Keratinocyte (primary cell): ENCODE measurements at regions not wholly inside any gene's neighbourhood (a gene's known extent, or its start where the extent isn't known, plus 50 kb on each side); places are given as distances from the start of the nearest gene placed in this dataset.

Source experiments
- DNase-seq: peaks from one replicate; pipeline ENCODE4 v3.0.0-alpha.2; 2011; ENCODE audit warnings: low read depth, missing footprints, low spot score
- FAIRE-seq: peaks from 2 replicates; lab custom pipeline; 2011; peaks lifted over from hg19 to GRCh38; lab: Jason Lieb, UNC
- H2AFZ ChIP-seq: 2 replicates; pipeline ENCODE4 v1.6.0; 2012; ENCODE audit warnings: low read length, control low read depth, inconsistent platforms; ENCODE audit not compliant: control insufficient read depth
- H3K27ac ChIP-seq: 2 replicates; pipeline ENCODE4 v1.5.1; 2011; ENCODE audit warnings: low read length; ENCODE audit not compliant: control insufficient read depth, insufficient read depth
- H3K27me3 ChIP-seq: 3 replicates; pipeline ENCODE4 v1.6.0; 2011; ENCODE audit warnings: low read length; ENCODE audit not compliant: control insufficient read depth, insufficient read depth; ENCODE audit errors: extremely low read depth
- H3K36me3 ChIP-seq, 2 experiments: 2 replicates in 1 of 2; 3 replicates in 1 of 2; pipeline ENCODE4 v1.5.1; 2011; ENCODE audit warnings: low read length in 2 of 2, mild to moderate bottlenecking in 1 of 2; ENCODE audit not compliant: control insufficient read depth in 2 of 2, insufficient read depth in 2 of 2; ENCODE audit errors: extremely low read depth in 1 of 2
- H3K4me1 ChIP-seq: 3 replicates; pipeline ENCODE4 v1.5.1; 2011; ENCODE audit warnings: low read length; ENCODE audit not compliant: control insufficient read depth, insufficient read depth; ENCODE audit errors: extremely low read depth
- H3K4me2 ChIP-seq: 3 replicates; pipeline ENCODE4 v1.6.0; 2011; ENCODE audit warnings: low read depth, low read length; ENCODE audit not compliant: control insufficient read depth, insufficient read depth; ENCODE audit errors: extremely low read depth
- H3K4me3 ChIP-seq, 3 experiments: fragments of 200-600 bp in 1 of 3; sonication (generic) in 1 of 3; 2 replicates in 2 of 3; 3 replicates in 1 of 3; pipeline ENCODE4 v1.5.1; 2011 to 2016; ENCODE audit warnings: low read length in 3 of 3, mild to moderate bottlenecking in 3 of 3, control low read depth in 2 of 3, inconsistent platforms in 1 of 3, low read depth in 1 of 3, mixed read lengths in 1 of 3, mixed run types in 1 of 3, moderate library complexity in 1 of 3; ENCODE audit not compliant: control insufficient read depth in 2 of 3, insufficient read depth in 2 of 3; ENCODE audit errors: extremely low read depth in 1 of 3
- H3K79me2 ChIP-seq: 2 replicates; pipeline ENCODE4 v1.6.0; 2012; ENCODE audit warnings: low read length; ENCODE audit not compliant: control insufficient read depth, insufficient read depth
- H3K9ac ChIP-seq: 3 replicates; pipeline ENCODE4 v1.6.0; 2011; ENCODE audit warnings: low read length; ENCODE audit not compliant: control insufficient read depth, insufficient read depth; ENCODE audit errors: extremely low read depth
- H3K9me1 ChIP-seq: 3 replicates; pipeline ENCODE4 v1.6.0; 2011; ENCODE audit warnings: low read length; ENCODE audit not compliant: control insufficient read depth, insufficient read depth; ENCODE audit errors: extremely low read depth
- H3K9me3 ChIP-seq: 2 replicates; pipeline ENCODE4 v1.5.1; 2012; ENCODE audit warnings: low read depth, low read length; ENCODE audit not compliant: control insufficient read depth
- H4K20me1 ChIP-seq: 3 replicates; pipeline ENCODE4 v1.6.0; 2011; ENCODE audit warnings: low read length; ENCODE audit not compliant: control insufficient read depth, insufficient read depth; ENCODE audit errors: extremely low read depth
- CTCF ChIP-seq, 3 experiments: IDR thresholded peaks in 1 of 3; conservative IDR thresholded peaks in 1 of 3; optimal IDR thresholded peaks in 1 of 3; 2 replicates in 2 of 3; 3 replicates in 1 of 3; pipeline versions ENCODE3 to v1.5.1; 2011; ENCODE audit warnings: low read length in 3 of 3, mild to moderate bottlenecking in 3 of 3, moderate library complexity in 2 of 3, control low read depth in 1 of 3, inconsistent platforms in 1 of 3; ENCODE audit not compliant: insufficient read depth in 2 of 3; ENCODE audit errors: extremely low read depth in 1 of 3
- EZH2 ChIP-seq: IDR thresholded peaks from one replicate; pipeline ENCODE4 v1.6.1; 2012; ENCODE audit warnings: inconsistent platforms, mild to moderate bottlenecking, low read length, moderate library complexity
- dilution Hi-C: fragments of 300-500 bp; cut with MboI; formaldehyde crosslinking; loops from one replicate; pipeline ENCODE4 v1.7.0; 2020; ENCODE audit warnings: low sequenced_read_pairs; ENCODE audit not compliant: extremely low pct_ligation_motif_present

GRCh38 chr14:26233118-26233517, 364.7 kb downstream of the NOVA1 start:
- no peak overlapping the region for H3K9ac ChIP-seq
- H3K27ac ChIP-seq: no peak overlapping the region
- no peaks in the 10 kb centered on the region for H3K36me3 ChIP-seq
- TF ChIP-seq EZH2 (no peak), CTCF (optimal IDR thresholded peaks at IDR 0.05 in 1 of 3, IDR thresholded peaks at IDR 0.05 in 1 of 3, conservative IDR thresholded peaks at IDR 0.05 in 1 of 3; ENCODE audit: extremely low read depth in 1 of 3, insufficient read depth in 2 of 3, low read length in 3 of 3) (no peak)
- no peaks in the 10 kb centered on the region for H3K9me1 ChIP-seq
- no peak overlapping the region for H3K4me3 ChIP-seq
- H2AFZ ChIP-seq: no peak overlapping the region
- H3K79me2 ChIP-seq: no peaks in the 10 kb centered on the region
- H3K4me1 ChIP-seq: no peaks in the 10 kb centered on the region
- no peaks in the 10 kb centered on the region for H3K9me3 ChIP-seq
- dilution Hi-C loops: no loop called here
- DNase-seq (no peak), FAIRE-seq (no peak)
- no peaks in the 10 kb centered on the region for H3K27me3 ChIP-seq
- no peaks in the 10 kb centered on the region for H4K20me1 ChIP-seq
- no peak overlapping the region for H3K4me2 ChIP-seq

- no peak for DNase-seq
- Histone ChIP-seq H3K9me1 (no peaks in the 10 kb centered on the region), H3K9ac (no peak overlapping the region), H3K4me1 (no peaks in the 10 kb centered on the region), H3K36me3 (no peaks in the 10 kb centered on the region), H4K20me1 (no peaks in the 10 kb centered on the region), H3K79me2 (no peaks in the 10 kb centered on the region), H3K4me2 (no peak overlapping the region), H3K27ac (no peak overlapping the region), H3K27me3 (no peaks in the 10 kb centered on the region), H3K4me3 (no peak overlapping the region), H2AFZ (no peak overlapping the region), H3K9me3 (no peaks in the 10 kb centered on the region)
- dilution Hi-C loops: no loop called here
- no peak for FAIRE-seq
- no peak for TF ChIP-seq EZH2
- TF ChIP-seq CTCF (optimal IDR thresholded peaks at IDR 0.05 in 1 of 3, IDR thresholded peaks at IDR 0.05 in 1 of 3, conservative IDR thresholded peaks at IDR 0.05 in 1 of 3; ENCODE audit: extremely low read depth in 1 of 3, insufficient read depth in 2 of 3, low read length in 3 of 3): no peak
Observed at GRCh38 chr14:26218861-26219260, 379.0 kb downstream of the NOVA1 start.
